H1 (cell line): ENCODE measurements at regions not wholly inside any gene's neighbourhood (a gene's known extent, or its start where the extent isn't known, plus 50 kb on each side); places are given as distances from the start of the nearest gene placed in this dataset.

Experiments
- CTCF ChIA-PET: fragments of 300-600 bp; sonication (Branson Sonifier 250); formaldehyde crosslinking; loops from one replicate; lab custom pipeline; 2021; ENCODE audit not compliant: partially characterized antibody; lab: Charles Lee
- POLR2A ChIA-PET: fragments of 300-600 bp; sonication (Branson Sonifier 250); formaldehyde crosslinking; loops from one replicate; lab custom pipeline; 2021; ENCODE audit warnings: inconsistent platforms; ENCODE audit not compliant: partially characterized antibody; lab: Charles Lee
- DNase-seq, 2 experiments: peaks; one replicate each; pipeline versions ENCODE4 v3.0.0 to v3.0.0-alpha.2; 2010 to 2022; ENCODE audit warnings: low spot score in 2 of 2, low read depth in 1 of 2, mixed read lengths in 1 of 2
- FAIRE-seq: peaks from 2 replicates; lab custom pipeline; 2011; peaks lifted over from hg19 to GRCh38; lab: Jason Lieb, UNC
- H2AFZ ChIP-seq: 2 replicates; pipeline ENCODE4 v1.8.1; 2012; ENCODE audit warnings: low read length, inconsistent platforms
- H2AK5ac ChIP-seq: 2 replicates; pipeline ENCODE4 v1.6.1; 2013; ENCODE audit warnings: low read depth, low read length
- H2BK120ac ChIP-seq: replicated peaks from 2 replicates; pipeline ENCODE3; 2013; ENCODE audit warnings: low read depth, low read length, inconsistent platforms
- H2BK12ac ChIP-seq: 2 replicates; pipeline ENCODE4 v1.6.1; 2013; ENCODE audit warnings: low read depth, low read length
- H2BK15ac ChIP-seq: 2 replicates; pipeline ENCODE4 v1.6.1; 2013; ENCODE audit warnings: low read length
- H2BK20ac ChIP-seq: 2 replicates; pipeline ENCODE4 v1.6.1; 2013; ENCODE audit warnings: low read length
- H2BK5ac ChIP-seq: 2 replicates; pipeline ENCODE4 v1.6.1; 2013; ENCODE audit warnings: low read depth, low read length
- H3K14ac ChIP-seq: 2 replicates; pipeline ENCODE4 v1.6.1; 2013; ENCODE audit warnings: inconsistent platforms; ENCODE audit not compliant: insufficient read length
- H3K18ac ChIP-seq: 2 replicates; pipeline ENCODE4 v1.6.1; 2013; ENCODE audit warnings: low read length; ENCODE audit errors: extremely low read depth
- H3K23ac ChIP-seq: 2 replicates; pipeline ENCODE4 v1.6.1; 2013; ENCODE audit warnings: inconsistent platforms; ENCODE audit not compliant: insufficient read length
- H3K23me2 ChIP-seq: 2 replicates; pipeline ENCODE4 v1.6.1; 2013; ENCODE audit warnings: low read depth, low read length
- H3K27ac ChIP-seq: 2 replicates; pipeline ENCODE4 v1.6.1; 2011; ENCODE audit warnings: low read depth, low read length, inconsistent platforms
- H3K27me3 ChIP-seq, 4 experiments: replicated peaks in 1 of 4; 1 replicate in 1 of 4; 2 replicates in 3 of 4; pipeline versions ENCODE4 v1.6.1 to v1.8.1; 2011 to 2013; ENCODE audit warnings: low read length in 3 of 4, mild to moderate bottlenecking in 3 of 4, inconsistent platforms in 2 of 4, mixed read lengths in 2 of 4, moderate library complexity in 1 of 4; ENCODE audit not compliant: control insufficient read depth in 3 of 4, insufficient read depth in 3 of 4; ENCODE audit errors: extremely low read depth in 1 of 4
- H3K36me3 ChIP-seq, 4 experiments: 2 replicates each; pipeline versions ENCODE4 v1.6.1 to v1.8.1; 2011 to 2013; ENCODE audit warnings: mild to moderate bottlenecking in 4 of 4, low read length in 3 of 4, moderate library complexity in 2 of 4, control low read depth in 1 of 4, inconsistent platforms in 1 of 4; ENCODE audit not compliant: insufficient read depth in 4 of 4, control insufficient read depth in 2 of 4
- H3K4ac ChIP-seq: replicated peaks from 2 replicates; pipeline ENCODE3; 2013; ENCODE audit warnings: low read length, low read depth, mixed read lengths, inconsistent platforms; ENCODE audit not compliant: insufficient read length
- H3K4me1 ChIP-seq, 4 experiments: replicated peaks in 1 of 4; 1 replicate in 1 of 4; 2 replicates in 3 of 4; pipeline versions ENCODE4 v1.6.1 to v1.8.1; 2011 to 2013; ENCODE audit warnings: low read length in 3 of 4, inconsistent platforms in 2 of 4, mixed read lengths in 1 of 4; ENCODE audit not compliant: insufficient read depth in 4 of 4, control insufficient read depth in 3 of 4
- H3K4me2 ChIP-seq, 2 experiments: 2 replicates each; pipeline versions ENCODE4 v1.6.1 to v1.8.1; 2011 to 2013; ENCODE audit warnings: low read depth in 2 of 2, low read length in 2 of 2, control low read depth in 1 of 2, inconsistent platforms in 1 of 2, mild to moderate bottlenecking in 1 of 2; ENCODE audit not compliant: insufficient read depth in 1 of 2
- H3K4me3 ChIP-seq, 4 experiments: fragments of 200-600, 300-600 bp in 1 of 4; sonication (generic), shearing (Covaris generic), sonication (Bioruptor Twin) in 1 of 4; 2 replicates each; pipeline versions ENCODE4 v1.5.1 to v1.8.1; 2011 to 2016; ENCODE audit warnings: low read length in 4 of 4, low read depth in 3 of 4, control low read depth in 2 of 4, inconsistent platforms in 2 of 4, mild to moderate bottlenecking in 2 of 4, mixed read lengths in 1 of 4, moderate library complexity in 1 of 4; ENCODE audit not compliant: insufficient read depth in 2 of 4; ENCODE audit errors: extremely low read depth in 1 of 4
- H3K56ac ChIP-seq: replicated peaks from 2 replicates; pipeline ENCODE3; 2013; ENCODE audit warnings: low read depth, mild to moderate bottlenecking, mixed read lengths, low read length, inconsistent platforms; ENCODE audit not compliant: insufficient read length
- H3K79me1 ChIP-seq: 2 replicates; pipeline ENCODE4 v1.6.1; 2013; ENCODE audit warnings: low read depth, low read length, control low read depth
- H3K79me2 ChIP-seq, 2 experiments: 2 replicates each; pipeline versions ENCODE4 v1.6.1 to v1.8.1; 2012 to 2013; ENCODE audit warnings: low read length in 2 of 2, mild to moderate bottlenecking in 2 of 2, inconsistent platforms in 1 of 2; ENCODE audit not compliant: insufficient read depth in 2 of 2, control insufficient read depth in 1 of 2
- H3K9ac ChIP-seq, 4 experiments: replicated peaks in 1 of 4; 1 replicate in 1 of 4; 2 replicates in 3 of 4; pipeline versions ENCODE4 v1.6.1 to v1.8.1; 2011 to 2013; ENCODE audit warnings: low read depth in 3 of 4, low read length in 3 of 4, control low read depth in 2 of 4, mild to moderate bottlenecking in 2 of 4, moderate library complexity in 2 of 4, inconsistent platforms in 1 of 4; ENCODE audit errors: extremely low read depth in 1 of 4
- H3K9me3 ChIP-seq, 2 experiments: 2 replicates each; pipeline versions ENCODE4 v1.6.1 to v1.8.1; 2012 to 2013; ENCODE audit warnings: mild to moderate bottlenecking in 2 of 2, moderate library complexity in 2 of 2, control low read depth in 1 of 2, inconsistent platforms in 1 of 2, low read depth in 1 of 2, low read length in 1 of 2, mixed read lengths in 1 of 2; ENCODE audit not compliant: insufficient read depth in 2 of 2
- H4K20me1 ChIP-seq, 2 experiments: replicated peaks in 1 of 2; 2 replicates each; pipeline versions ENCODE3 to v1.8.1; 2011 to 2013; ENCODE audit warnings: inconsistent platforms in 2 of 2, low read length in 2 of 2, mild to moderate bottlenecking in 1 of 2; ENCODE audit not compliant: insufficient read depth in 2 of 2, control insufficient read depth in 1 of 2
- H4K5ac ChIP-seq: 2 replicates; pipeline ENCODE4 v1.6.1; 2013; ENCODE audit warnings: low read length, low read depth, mixed read lengths, inconsistent platforms; ENCODE audit not compliant: insufficient read length
- H4K8ac ChIP-seq: 2 replicates; pipeline ENCODE4 v1.8.0; 2013; ENCODE audit warnings: mild to moderate bottlenecking, moderate library complexity, low read length, inconsistent platforms; ENCODE audit not compliant: insufficient read depth; ENCODE audit errors: extremely low read depth
- H4K91ac ChIP-seq: replicated peaks from 2 replicates; pipeline ENCODE3; 2013; ENCODE audit warnings: low read length, mixed read lengths, inconsistent platforms; ENCODE audit not compliant: insufficient read length
- CBX5 ChIP-seq: fragments of 300-800, 300-1000 bp; sonication (generic); IDR thresholded peaks from 2 replicates; pipeline ENCODE4 v1.7.1; 2016; ENCODE audit warnings: antibody characterized with exemption, low read length, low read depth
- CEBPB ChIP-seq: IDR thresholded peaks from 2 replicates; pipeline ENCODE4 v1.6.1; 2012; ENCODE audit warnings: low read depth, low read length
- CTCF ChIP-seq, 3 experiments: IDR thresholded peaks; 1 replicate in 2 of 3; 2 replicates in 1 of 3; pipeline versions ENCODE4 v1.5.1 to v1.6.1; 2011; ENCODE audit warnings: low read length in 3 of 3, mild to moderate bottlenecking in 3 of 3, inconsistent platforms in 2 of 3, low read depth in 1 of 3, moderate library complexity in 1 of 3; ENCODE audit not compliant: insufficient read depth in 1 of 3; ENCODE audit errors: control extremely low read depth in 1 of 3
- EZH2 ChIP-seq: fragments of 200-600 bp; sonication (generic); IDR thresholded peaks from 2 replicates; pipeline ENCODE4 v1.7.1; 2012; ENCODE audit warnings: low read depth, mild to moderate bottlenecking, moderate library complexity, low read length, inconsistent platforms; ENCODE audit not compliant: severe bottlenecking
- GTF2F1 ChIP-seq: IDR thresholded peaks from 2 replicates; pipeline ENCODE4 v1.6.1; 2012; ENCODE audit warnings: low read depth, low read length, improper control_type of control experiment, borderline replicate concordance
- HDAC6 ChIP-seq: IDR thresholded peaks from one replicate; pipeline ENCODE4 v1.7.1; 2012; ENCODE audit warnings: low read depth, mild to moderate bottlenecking, inconsistent platforms, low read length, moderate library complexity
- RAD21 ChIP-seq, 2 experiments: IDR thresholded peaks in 1 of 2; conservative IDR thresholded peaks in 1 of 2; 2 replicates each; pipeline ENCODE4 v1.6.1; 2011; ENCODE audit warnings: low read depth in 2 of 2, low read length in 2 of 2, improper control_type of control experiment in 1 of 2, inconsistent platforms in 1 of 2, mild to moderate bottlenecking in 1 of 2, moderate library complexity in 1 of 2
- SIN3A ChIP-seq, 2 experiments: IDR thresholded peaks in 1 of 2; conservative IDR thresholded peaks in 1 of 2; 2 replicates each; pipeline ENCODE4 v1.6.1; 2011 to 2012; ENCODE audit warnings: low read length in 2 of 2, improper control_type of control experiment in 1 of 2, low read depth in 1 of 2, mild to moderate bottlenecking in 1 of 2
- SIX5 ChIP-seq: IDR thresholded peaks from 2 replicates; pipeline ENCODE4 v1.6.1; 2011; ENCODE audit warnings: mild to moderate bottlenecking, low read depth, low read length
- SRF ChIP-seq: IDR thresholded peaks from 2 replicates; pipeline ENCODE4 v1.6.1; 2011; ENCODE audit warnings: mild to moderate bottlenecking, low read depth, low read length, moderate library complexity
- USF2 ChIP-seq: IDR thresholded peaks from 2 replicates; pipeline ENCODE4 v1.6.1; 2011; ENCODE audit warnings: low read length, improper control_type of control experiment

- Histone ChIP-seq H4K5ac (no peak overlapping the region), H2BK15ac (no peak overlapping the region), H3K14ac (no peak overlapping the region), H3K79me1 (no peaks in the 10 kb centered on the region), H3K9me3 (no peaks in the 10 kb centered on the region), H3K23me2 (no peaks in the 10 kb centered on the region), H3K36me3 (no peaks in the 10 kb centered on the region), H4K20me1 (no peaks in the 10 kb centered on the region), H2BK20ac (no peak overlapping the region), H2BK12ac (no peak overlapping the region), H3K4me2 (no peak overlapping the region), H3K4me1 (no peaks in the 10 kb centered on the region), H3K18ac (no peak overlapping the region), H3K4ac (no peak overlapping the region), H3K23ac (no peak overlapping the region), H4K91ac (no peak overlapping the region), H3K79me2 (no peaks in the 10 kb centered on the region), H4K8ac (no peak overlapping the region), H3K27ac (no peak overlapping the region), H3K4me3 (no peak overlapping the region), H2BK5ac (no peak overlapping the region), H2BK120ac (no peak overlapping the region), H3K9ac (no peak overlapping the region), H2AK5ac (no peak overlapping the region), H2AFZ (no peak overlapping the region), H3K27me3 (no peaks in the 10 kb centered on the region), H3K56ac (no peak overlapping the region)
- CTCF ChIA-PET = interaction anchor here (1.5 kb wide), 1 partner anchor 16 kb away, joined by 3 read pairs; no protein-coding TSS in a partner anchor
- DNase-seq = no peak
- no peak for FAIRE-seq
- POLR2A ChIA-PET = interaction anchor here (0.6 kb wide), 1 partner anchor 252 kb away, joined by 4 read pairs; no protein-coding TSS in a partner anchor
- TF ChIP-seq CTCF (IDR thresholded peaks at IDR 0.05; ENCODE audit: control extremely low read depth in 1 of 3, insufficient read depth in 1 of 3, low read depth in 1 of 3, low read length in 3 of 3) = no peak
- TF ChIP-seq CEBPB = no peak
- TF ChIP-seq RAD21 (IDR thresholded peaks at IDR 0.05 in 1 of 2, conservative IDR thresholded peaks at IDR 0.05 in 1 of 2; ENCODE audit: low read depth in 2 of 2, low read length in 2 of 2) = no peak
- TF ChIP-seq EZH2 = no peak
- TF ChIP-seq SRF = no peak
- no peak for TF ChIP-seq GTF2F1
- TF ChIP-seq SIN3A (conservative IDR thresholded peaks at IDR 0.05 in 1 of 2, IDR thresholded peaks at IDR 0.05 in 1 of 2; ENCODE audit: low read depth in 1 of 2, low read length in 2 of 2) = no peak
- no peak for TF ChIP-seq CBX5
- no peak for TF ChIP-seq USF2
- TF ChIP-seq SIX5 = no peak
- no peak for TF ChIP-seq HDAC6
Measured at GRCh38 chr5:122707796-122708195, 67.1 kb upstream of the SNX2 start.
